Astrocyte (in vitro differentiated cells and primary cell): ENCODE measurements at regions not wholly inside any gene's neighbourhood (a gene's known extent, or its start where the extent isn't known, plus 50 kb on each side); places are given as distances from the start of the nearest gene placed in this dataset.
"Not testable (repeated sequence)": the region's sequence is repeated elsewhere in the genome, so short reads cannot be mapped to it uniquely, and the experiment has no call there.

Experiments used
- CTCF ChIP-seq: IDR thresholded peaks from 2 replicates; pipeline ENCODE4 v1.5.1; 2011; ENCODE audit warnings: low read depth, mild to moderate bottlenecking, inconsistent platforms, low read length, moderate library complexity; ENCODE audit not compliant: insufficient read depth
- EZH2 ChIP-seq: IDR thresholded peaks from 2 replicates; pipeline ENCODE4 v1.6.1; 2012; ENCODE audit warnings: mild to moderate bottlenecking, low read length, inconsistent platforms; ENCODE audit not compliant: insufficient read depth

GRCh38 chr2:131836116-131836515, 308.4 kb downstream of the CCDC74A start:
- not testable (repeated sequence) for TF ChIP-seq CTCF, EZH2
